ENCODE measurements at regions not wholly inside any gene's neighbourhood (a gene's known extent, or its start where the extent isn't known, plus 50 kb on each side); places are given as distances from the start of the nearest gene placed in this dataset.
A peak's percentile ranks its signal among the peaks of the same experiment; 100 is the strongest.

GRCh38 chr2:66872986-66873754 lies 438.2 kb downstream of the MEIS1 start:
- ATAC-seq (replicated peaks in 6 of 8), result peak in 4 of 8 experiments; percentile 40 to 84 (median 60)
- peaks cover 16 to 48% of the 10 kb centered on the region in 2 donors for H3K4me1 ChIP-seq (replicated peaks in 1 of 2)
- in situ Hi-C loops (cut with MboI; ENCODE audit: low pct_unique_long_range_greater_than_20kb in 2 of 9, low sequenced_read_pairs in 9 of 9, unreplicated experiment in 9 of 9), result no loop called here
- WGBS, 10 experiments, result 2 to 70% (median 50%) methylated on average over 3 to 8 of the region's 8 CpGs
- no peak overlapping the region for H3K27ac ChIP-seq
- peak overlapping the region in 1 of 5 donors; percentile 4 for H3K4me3 ChIP-seq

GRCh38 chr2:66874411-66874810 lies 439.5 kb downstream of the MEIS1 start:
- in situ Hi-C loops (cut with MboI; ENCODE audit: low pct_unique_long_range_greater_than_20kb in 2 of 9, low sequenced_read_pairs in 9 of 9, unreplicated experiment in 9 of 9), result no loop called here
- no peak overlapping the region for H3K4me3 ChIP-seq
- WGBS, 10 experiments, result 0 to 100% (median 84%) methylated on average over 1 to 2 of the region's 2 CpGs; no CpG with 5 or more reads in 4 of the 10 experiments
- peak in 1 of 8 experiments; percentile 48 for ATAC-seq (replicated peaks in 6 of 8)
- no peak overlapping the region for H3K27ac ChIP-seq
- H3K4me1 ChIP-seq (replicated peaks in 1 of 2), result peaks cover 15 to 46% of the 10 kb centered on the region in 2 donors

- in situ Hi-C loops (cut with MboI; ENCODE audit: low pct_unique_long_range_greater_than_20kb in 2 of 9, low sequenced_read_pairs in 9 of 9, unreplicated experiment in 9 of 9), result no loop called here
- H3K4me1 ChIP-seq (replicated peaks in 1 of 2), result peaks cover 15 to 46% of the 10 kb centered on the region in 2 donors
- no peak overlapping the region for H3K4me3 ChIP-seq
- no peak for ATAC-seq (replicated peaks in 6 of 8)
- WGBS, 10 experiments, result 60 to 100% (median 86%) methylated on average over 1 to 2 of the region's 2 CpGs; no CpG with 5 or more reads in 2 of the 10 experiments
- H3K27ac ChIP-seq, result no peak overlapping the region
Observed at GRCh38 chr2:66875941-66876462, 441.1 kb downstream of the MEIS1 start.

- 0 to 100% (median 79%) methylated on average over 1 to 2 of the region's 2 CpGs for WGBS, 10 experiments
- ATAC-seq (replicated peaks in 6 of 8), result no peak
- Histone ChIP-seq H3K4me3 (no peak overlapping the region), H3K4me1 (replicated peaks in 1 of 2) (no peaks in the 10 kb centered on the region), H3K27ac (no peak overlapping the region)
- in situ Hi-C loops (cut with MboI; ENCODE audit: low pct_unique_long_range_greater_than_20kb in 2 of 9, low sequenced_read_pairs in 9 of 9, unreplicated experiment in 9 of 9), result no loop called here
Observed at GRCh38 chr2:66885775-66886383, 451.0 kb downstream of the MEIS1 start.

GRCh38 chr2:66888246-66888645 lies 453.3 kb downstream of the MEIS1 start:
- in situ Hi-C loops (cut with MboI; ENCODE audit: low pct_unique_long_range_greater_than_20kb in 2 of 9, low sequenced_read_pairs in 9 of 9, unreplicated experiment in 9 of 9), result no loop called here
- no peak overlapping the region for H3K27ac ChIP-seq
- H3K4me1 ChIP-seq (replicated peaks in 1 of 2), result no peaks in the 10 kb centered on the region
- no peak for ATAC-seq (replicated peaks in 6 of 8)
- WGBS, 10 experiments, result 60 to 100% (median 100%) methylated on average over 1 of the region's 1 CpG; no CpG with 5 or more reads in 4 of the 10 experiments
- H3K4me3 ChIP-seq, result no peak overlapping the region

- no peak overlapping the region for H3K4me3 ChIP-seq
- no peaks in the 10 kb centered on the region for H3K4me1 ChIP-seq (replicated peaks in 1 of 2)
- WGBS, 10 experiments, result 0 to 89% (median 60%) methylated on average over 1 to 5 of the region's 6 CpGs; no CpG with 5 or more reads in 4 of the 10 experiments
- ATAC-seq (replicated peaks in 6 of 8), result no peak
- in situ Hi-C loops (cut with MboI; ENCODE audit: low pct_unique_long_range_greater_than_20kb in 2 of 9, low sequenced_read_pairs in 9 of 9, unreplicated experiment in 9 of 9), result no loop called here
- H3K27ac ChIP-seq, result no peak overlapping the region
Observed at GRCh38 chr2:66888791-66889631, 454.1 kb downstream of the MEIS1 start.

- 44 to 100% (median 100%) methylated on average over 1 to 2 of the region's 2 CpGs; no CpG with 5 or more reads in 2 of the 10 experiments for WGBS, 10 experiments
- in situ Hi-C loops (cut with MboI; ENCODE audit: low pct_unique_long_range_greater_than_20kb in 2 of 9, low sequenced_read_pairs in 9 of 9, unreplicated experiment in 9 of 9), result no loop called here
- ATAC-seq (replicated peaks in 6 of 8), result no peak
- Histone ChIP-seq H3K4me3 (no peak overlapping the region), H3K27ac (no peak overlapping the region), H3K4me1 (replicated peaks in 1 of 2) (no peaks in the 10 kb centered on the region)
Observed at GRCh38 chr2:66889632-66889882, 454.6 kb downstream of the MEIS1 start.

GRCh38 chr2:66890166-66890742 lies 455.3 kb downstream of the MEIS1 start:
- H3K27ac ChIP-seq, result no peak overlapping the region
- in situ Hi-C loops (cut with MboI; ENCODE audit: low pct_unique_long_range_greater_than_20kb in 2 of 9, low sequenced_read_pairs in 9 of 9, unreplicated experiment in 9 of 9), result no loop called here

GRCh38 chr2:66895206-66895605 lies 460.3 kb downstream of the MEIS1 start:
- WGBS, 10 experiments, result 47 to 100% (median 70%) methylated on average over 1 to 2 of the region's 2 CpGs; no CpG with 5 or more reads in 1 of the 10 experiments
- H3K27ac ChIP-seq, result no peak overlapping the region
- no peaks in the 10 kb centered on the region for H3K4me1 ChIP-seq (replicated peaks in 1 of 2)
- no peak for ATAC-seq (replicated peaks in 6 of 8)
- no peak overlapping the region for H3K4me3 ChIP-seq
- in situ Hi-C loops (cut with MboI; ENCODE audit: low pct_unique_long_range_greater_than_20kb in 2 of 9, low sequenced_read_pairs in 9 of 9, unreplicated experiment in 9 of 9), result no loop called here

More at GRCh38 chr2:66890166-66890742, 455.3 kb downstream of the MEIS1 start:
- no peak for ATAC-seq (replicated peaks in 6 of 8)
- H3K4me1 ChIP-seq (replicated peaks in 1 of 2), result no peaks in the 10 kb centered on the region
- H3K4me3 ChIP-seq, result no peak overlapping the region

GRCh38 chr2:66896131-66896530 lies 461.2 kb downstream of the MEIS1 start:
- ATAC-seq (replicated peaks in 6 of 8), result no peak
- Histone ChIP-seq H3K4me3 (no peak overlapping the region), H3K27ac (no peak overlapping the region), H3K4me1 (replicated peaks in 1 of 2) (peaks cover under 1 to 6% of the 10 kb centered on the region in 2 donors)
- in situ Hi-C loops (cut with MboI; ENCODE audit: low pct_unique_long_range_greater_than_20kb in 2 of 9, low sequenced_read_pairs in 9 of 9, unreplicated experiment in 9 of 9), result no loop called here

GRCh38 chr2:66897181-66897580 lies 462.3 kb downstream of the MEIS1 start:
- H3K27ac ChIP-seq, result no peak overlapping the region
- in situ Hi-C loops (cut with MboI; ENCODE audit: low pct_unique_long_range_greater_than_20kb in 2 of 9, low sequenced_read_pairs in 9 of 9, unreplicated experiment in 9 of 9), result no loop called here
- peaks cover 7 to 14% of the 10 kb centered on the region in 2 donors for H3K4me1 ChIP-seq (replicated peaks in 1 of 2)
- WGBS, 10 experiments, result 25 to 100% (median 83%) methylated on average over 1 of the region's 1 CpG; no CpG with 5 or more reads in 2 of the 10 experiments
- ATAC-seq (replicated peaks in 6 of 8), result peak in 2 of 8 experiments; percentile 50 to 95
- H3K4me3 ChIP-seq, result no peak overlapping the region

GRCh38 chr2:66897691-66898150 lies 462.8 kb downstream of the MEIS1 start:
- H3K27ac ChIP-seq, result no peak overlapping the region
- in situ Hi-C loops (cut with MboI; ENCODE audit: low pct_unique_long_range_greater_than_20kb in 2 of 9, low sequenced_read_pairs in 9 of 9, unreplicated experiment in 9 of 9), result no loop called here
- 6 to 100% (median 88%) methylated on average over 1 to 2 of the region's 2 CpGs; no CpG with 5 or more reads in 1 of the 10 experiments for WGBS, 10 experiments
- no peak overlapping the region for H3K4me3 ChIP-seq
- H3K4me1 ChIP-seq (replicated peaks in 1 of 2), result peaks cover 7 to 20% of the 10 kb centered on the region in 2 donors
- no peak for ATAC-seq (replicated peaks in 6 of 8)

- H3K4me3 ChIP-seq, result no peak overlapping the region
- H3K4me1 ChIP-seq (replicated peaks in 1 of 2), result peaks cover 15 to 32% of the 10 kb centered on the region in 2 donors
- ATAC-seq (replicated peaks in 6 of 8), result no peak
- WGBS, 10 experiments, result 33 to 100% (median 86%) methylated on average over 1 to 2 of the region's 2 CpGs; no CpG with 5 or more reads in 4 of the 10 experiments
- no peak overlapping the region for H3K27ac ChIP-seq
- in situ Hi-C loops (cut with MboI; ENCODE audit: low pct_unique_long_range_greater_than_20kb in 2 of 9, low sequenced_read_pairs in 9 of 9, unreplicated experiment in 9 of 9), result no loop called here
Observed at GRCh38 chr2:66899109-66899508, 464.2 kb downstream of the MEIS1 start.

Measured in motor neuron (in vitro differentiated cells).